Nephron progenitor cell (in vitro differentiated cells): ENCODE measurements at regions not wholly inside any gene's neighbourhood (a gene's known extent, or its start where the extent isn't known, plus 50 kb on each side); places are given as distances from the start of the nearest gene placed in this dataset.

Source experiments
- DNase-seq: peaks from one replicate; pipeline ENCODE4 v3.0.0; 2021
- H3K27ac Mint-ChIP-seq: 2 replicates; pipeline ENCODE4 v1.8.0; 2021; ENCODE audit warnings: mild to moderate bottlenecking, moderate library complexity, mixed read lengths
- H3K27me3 Mint-ChIP-seq: 2 replicates; pipeline ENCODE4 v1.8.0; 2021; ENCODE audit warnings: mild to moderate bottlenecking, low read depth, mixed read lengths; ENCODE audit not compliant: poor library complexity
- H3K36me3 Mint-ChIP-seq: 2 replicates; pipeline ENCODE4 v1.8.0; 2021; ENCODE audit warnings: low read depth, mixed read lengths
- H3K4me1 Mint-ChIP-seq: 2 replicates; pipeline ENCODE4 v1.8.0; 2021; ENCODE audit warnings: mixed read lengths
- H3K4me3 Mint-ChIP-seq: 2 replicates; pipeline ENCODE4 v1.8.0; 2021; ENCODE audit warnings: mild to moderate bottlenecking, moderate library complexity, mixed read lengths
- H3K9me3 Mint-ChIP-seq: 2 replicates; pipeline ENCODE4 v1.8.0; 2021; ENCODE audit warnings: mild to moderate bottlenecking, moderate library complexity, mixed read lengths
- CTCF ChIP-seq: fragments of 200-600 bp; sonication (generic); IDR thresholded peaks from 2 replicates; pipeline ENCODE4 v1.5.0; 2021; ENCODE audit warnings: antibody characterized with exemption

- Mint-ChIP-seq H3K4me1 (no peaks in the 10 kb centered on the region), H3K9me3 (no peaks in the 10 kb centered on the region), H3K27me3 (no peaks in the 10 kb centered on the region), H3K27ac (no peak overlapping the region), H3K4me3 (no peak overlapping the region), H3K36me3 (no peaks in the 10 kb centered on the region)
- DNase-seq, result no peak
- TF ChIP-seq CTCF, result no peak
Measured at GRCh38 chr6:8336406-8337057, 98.8 kb downstream of the SLC35B3 start.

GRCh38 chr6:8335896-8336295 is 99.4 kb downstream of the SLC35B3 start:
- TF ChIP-seq CTCF, result no peak
- H3K36me3 Mint-ChIP-seq, result no peaks in the 10 kb centered on the region
- DNase-seq, result no peak
- no peak overlapping the region for H3K27ac Mint-ChIP-seq
- no peaks in the 10 kb centered on the region for H3K27me3 Mint-ChIP-seq
- H3K4me3 Mint-ChIP-seq, result no peak overlapping the region
- no peaks in the 10 kb centered on the region for H3K9me3 Mint-ChIP-seq
- no peaks in the 10 kb centered on the region for H3K4me1 Mint-ChIP-seq

- no peak for DNase-seq
- no peak overlapping the region for H3K4me3 Mint-ChIP-seq
- H3K27me3 Mint-ChIP-seq, result no peaks in the 10 kb centered on the region
- H3K4me1 Mint-ChIP-seq, result peaks cover 4% of the 10 kb centered on the region
- H3K9me3 Mint-ChIP-seq, result no peaks in the 10 kb centered on the region
- no peaks in the 10 kb centered on the region for H3K36me3 Mint-ChIP-seq
- H3K27ac Mint-ChIP-seq, result no peak overlapping the region
- no peak for TF ChIP-seq CTCF
Measured at GRCh38 chr6:8335381-8335780, 100.0 kb downstream of the SLC35B3 start.

- no peak overlapping the region for H3K27ac Mint-ChIP-seq
Measured at GRCh38 chr6:8334113-8334512, 101.2 kb downstream of the SLC35B3 start.

GRCh38 chr6:8329562-8329961 is 105.8 kb downstream of the SLC35B3 start:
- DNase-seq, result no peak
- Mint-ChIP-seq H3K27me3 (no peaks in the 10 kb centered on the region), H3K4me1 (peaks cover 15% of the 10 kb centered on the region), H3K9me3 (no peaks in the 10 kb centered on the region), H3K27ac (no peak overlapping the region), H3K4me3 (no peak overlapping the region), H3K36me3 (no peaks in the 10 kb centered on the region)
- TF ChIP-seq CTCF, result no peak

More at GRCh38 chr6:8334113-8334512, 101.2 kb downstream of the SLC35B3 start:
- no peak for TF ChIP-seq CTCF
- no peak overlapping the region for H3K4me3 Mint-ChIP-seq
- H3K36me3 Mint-ChIP-seq, result no peaks in the 10 kb centered on the region
- H3K4me1 Mint-ChIP-seq, result peaks cover 15% of the 10 kb centered on the region
- no peaks in the 10 kb centered on the region for H3K27me3 Mint-ChIP-seq
- H3K9me3 Mint-ChIP-seq, result no peaks in the 10 kb centered on the region
- no peak for DNase-seq

- Mint-ChIP-seq H3K9me3 (peaks cover 4% of the 10 kb centered on the region), H3K36me3 (no peaks in the 10 kb centered on the region), H3K4me1 (peaks cover 15% of the 10 kb centered on the region), H3K4me3 (no peak overlapping the region), H3K27ac (no peak overlapping the region), H3K27me3 (no peaks in the 10 kb centered on the region)
- DNase-seq, result no peak
- TF ChIP-seq CTCF, result no peak
Measured at GRCh38 chr6:8325743-8326142, 109.6 kb downstream of the SLC35B3 start.
